ENCODE measurements at regions not wholly inside any gene's neighbourhood (a gene's known extent, or its start where the extent isn't known, plus 50 kb on each side); places are given as distances from the start of the nearest gene placed in this dataset.
A peak's percentile ranks its signal among the peaks of the same experiment; 100 is the strongest.

- no peak for DNase-seq (ENCODE audit: low spot score)
Measured at GRCh38 chr13:47426126-47426849, 529.4 kb upstream of the HTR2A start.

GRCh38 chr13:47421525-47421924, 524.7 kb upstream of the HTR2A start:
- no peak for DNase-seq (ENCODE audit: low spot score)

- DNase-seq (ENCODE audit: low spot score), result peak; percentile 34
Measured at GRCh38 chr13:47420568-47420967, 523.7 kb upstream of the HTR2A start.

GRCh38 chr13:47420020-47420419, 523.2 kb upstream of the HTR2A start:
- DNase-seq (ENCODE audit: low spot score), result no peak

GRCh38 chr13:47418206-47418920, 521.5 kb upstream of the HTR2A start:
- DNase-seq (ENCODE audit: low spot score), result no peak

- DNase-seq (ENCODE audit: low spot score), result no peak
Measured at GRCh38 chr13:47417485-47417884, 520.6 kb upstream of the HTR2A start.

- no peak for DNase-seq (ENCODE audit: low spot score)
Measured at GRCh38 chr13:47415048-47415447, 518.2 kb upstream of the HTR2A start.

- DNase-seq (ENCODE audit: low spot score), result no peak
Measured at GRCh38 chr13:47413526-47413925, 516.7 kb upstream of the HTR2A start.

- no peak for DNase-seq (ENCODE audit: low spot score)
Measured at GRCh38 chr13:47413112-47413511, 516.3 kb upstream of the HTR2A start.

GRCh38 chr13:47409778-47410177, 512.9 kb upstream of the HTR2A start:
- DNase-seq (ENCODE audit: low spot score), result no peak

GRCh38 chr13:47408546-47409319, 511.9 kb upstream of the HTR2A start:
- no peak for DNase-seq (ENCODE audit: low spot score)

GRCh38 chr13:47407808-47408207, 511.0 kb upstream of the HTR2A start:
- no peak for DNase-seq (ENCODE audit: low spot score)

- DNase-seq (ENCODE audit: low spot score), result no peak
Measured at GRCh38 chr13:47399599-47399998, 502.7 kb upstream of the HTR2A start.

- DNase-seq (ENCODE audit: low spot score), result no peak
Measured at GRCh38 chr13:47397739-47398138, 500.9 kb upstream of the HTR2A start.

- DNase-seq (ENCODE audit: low spot score), result no peak
Measured at GRCh38 chr13:47396915-47397314, 500.1 kb upstream of the HTR2A start.

- no peak for DNase-seq (ENCODE audit: low spot score)
Measured at GRCh38 chr13:47374741-47375140, 477.9 kb upstream of the HTR2A start.

- DNase-seq (ENCODE audit: low spot score), result no peak
Measured at GRCh38 chr13:47372751-47373150, 475.9 kb upstream of the HTR2A start.

- no peak for DNase-seq (ENCODE audit: low spot score)
Measured at GRCh38 chr13:47351798-47352197, 454.9 kb upstream of the HTR2A start.

GRCh38 chr13:47350334-47351124, 453.7 kb upstream of the HTR2A start:
- DNase-seq (ENCODE audit: low spot score), result no peak

- DNase-seq (ENCODE audit: low spot score), result no peak
Measured at GRCh38 chr13:47349211-47349610, 452.4 kb upstream of the HTR2A start.

GRCh38 chr13:47337781-47338507, 441.1 kb upstream of the HTR2A start:
- DNase-seq (ENCODE audit: low spot score), result no peak
